ACC112 (cell line): ENCODE measurements at regions not wholly inside any gene's neighbourhood (a gene's known extent, or its start where the extent isn't known, plus 50 kb on each side); places are given as distances from the start of the nearest gene placed in this dataset.
"Not testable (repeated sequence)": the region's sequence is repeated elsewhere in the genome, so short reads cannot be mapped to it uniquely, and the experiment has no call there.

ENCODE experiments used
- H2AFZ ChIP-seq: fragments of 200-600 bp; sonication (generic); one replicate; pipeline ENCODE4 v1.6.0; 2017; ENCODE audit warnings: antibody characterized with exemption, low read length; ENCODE audit not compliant: unreplicated experiment
- H3K27ac ChIP-seq: fragments of 200-600 bp; sonication (generic); 2 replicates; pipeline ENCODE4 v1.5.1; 2014; ENCODE audit warnings: low read depth, mild to moderate bottlenecking, antibody characterized with exemption, low read length, moderate library complexity
- H3K27me3 ChIP-seq: fragments of 200-600 bp; sonication (generic); 2 replicates; pipeline ENCODE4 v1.6.1; 2014; ENCODE audit warnings: mild to moderate bottlenecking, antibody characterized with exemption, low read length, moderate library complexity, mixed read lengths; ENCODE audit not compliant: insufficient read depth
- H3K36me3 ChIP-seq: fragments of 200-600 bp; sonication (generic); 2 replicates; pipeline ENCODE4 v1.6.1; 2016; ENCODE audit warnings: mild to moderate bottlenecking, antibody characterized with exemption, low read length, moderate library complexity, mixed read lengths; ENCODE audit not compliant: insufficient read depth
- H3K4me1 ChIP-seq: fragments of 200-600 bp; sonication (generic); one replicate; pipeline ENCODE4 v1.6.1; 2016; ENCODE audit warnings: low read length, mixed read lengths; ENCODE audit not compliant: insufficient read depth, unreplicated experiment, control insufficient read depth
- H3K4me3 ChIP-seq: fragments of 200-600 bp; sonication (generic); 2 replicates; pipeline ENCODE4 v1.5.1; 2014; ENCODE audit warnings: mild to moderate bottlenecking, low read depth, low read length
- H3K79me2 ChIP-seq: fragments of 200-600 bp; sonication (generic); one replicate; pipeline ENCODE4 v1.6.0; 2016; ENCODE audit warnings: low read length; ENCODE audit not compliant: control insufficient read depth, unreplicated experiment, insufficient read depth

DNA sequence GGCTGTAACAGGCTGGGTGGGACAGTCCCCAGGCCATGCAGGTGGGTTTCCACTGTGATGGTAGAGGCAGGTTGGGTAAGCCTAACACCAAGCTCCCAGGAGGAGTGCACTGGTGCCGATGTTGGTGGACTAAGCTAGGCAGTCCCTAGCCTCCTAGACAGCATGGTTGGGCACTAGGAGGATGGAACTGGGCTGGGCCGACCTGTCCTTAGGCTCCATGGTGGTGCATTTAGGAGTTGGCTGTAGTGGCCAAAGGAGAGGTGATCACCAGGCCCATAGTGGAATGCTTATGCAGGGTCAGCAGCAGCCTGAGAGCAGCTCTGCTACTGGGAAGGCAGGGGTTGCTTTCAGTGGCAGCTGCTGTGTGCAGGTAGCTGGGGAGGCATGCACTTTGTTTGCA lies 247.7 kb upstream of the CNTNAP2 start:
- H2AFZ ChIP-seq = no peak overlapping the region
- H3K27ac ChIP-seq = no peak overlapping the region
- no peaks in the 10 kb centered on the region for H3K27me3 ChIP-seq
- H3K4me1 ChIP-seq = no peaks in the 10 kb centered on the region
- no peaks in the 10 kb centered on the region for H3K79me2 ChIP-seq
- H3K36me3 ChIP-seq = no peaks in the 10 kb centered on the region
- no peak overlapping the region for H3K4me3 ChIP-seq

DNA sequence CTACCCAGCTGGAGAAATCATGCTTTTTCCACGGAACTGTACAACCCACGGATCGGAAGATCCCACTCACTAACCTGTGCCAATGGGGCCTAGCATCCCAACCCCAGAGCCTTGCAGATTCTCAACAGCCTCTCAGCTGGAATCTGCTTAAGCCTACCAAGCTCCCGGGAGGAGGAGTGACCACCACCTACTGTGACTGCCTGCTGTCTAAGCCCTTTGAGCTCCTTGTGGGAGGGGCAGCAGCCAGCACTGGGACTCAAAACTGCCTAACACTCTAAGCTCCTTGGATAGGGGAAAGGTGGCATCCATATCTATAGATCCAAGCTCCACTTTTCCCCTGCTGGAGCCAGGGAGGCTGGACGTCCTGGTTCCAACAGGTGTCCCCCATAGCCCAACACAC lies 254.4 kb upstream of the CNTNAP2 start:
- no peak overlapping the region for H3K27ac ChIP-seq
- H3K4me1 ChIP-seq = no peaks in the 10 kb centered on the region
- H2AFZ ChIP-seq = no peak overlapping the region
- no peak overlapping the region for H3K4me3 ChIP-seq
- no peaks in the 10 kb centered on the region for H3K79me2 ChIP-seq
- H3K36me3 ChIP-seq = no peaks in the 10 kb centered on the region
- no peaks in the 10 kb centered on the region for H3K27me3 ChIP-seq

DNA sequence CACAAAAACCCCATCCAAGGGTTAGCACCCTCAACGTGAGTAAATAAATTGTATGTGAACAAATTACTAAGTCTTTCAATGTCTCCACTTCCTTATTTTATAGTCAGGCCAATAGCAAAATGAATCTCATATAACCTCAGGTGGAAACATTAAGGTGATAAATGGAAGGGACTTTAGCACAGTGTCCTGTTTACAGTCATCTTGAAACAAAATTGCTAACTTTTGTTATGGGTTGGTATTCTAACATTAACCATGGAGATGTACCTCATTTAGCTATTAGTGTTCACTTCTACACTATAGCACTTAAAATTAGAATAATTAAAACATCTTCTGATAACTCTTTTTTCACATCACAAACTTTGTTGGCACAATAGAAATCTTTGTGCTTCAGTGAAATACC lies 255.8 kb upstream of the CNTNAP2 start:
- no peak overlapping the region for H3K27ac ChIP-seq
- H2AFZ ChIP-seq = no peak overlapping the region
- no peaks in the 10 kb centered on the region for H3K79me2 ChIP-seq
- no peaks in the 10 kb centered on the region for H3K27me3 ChIP-seq
- no peak overlapping the region for H3K4me3 ChIP-seq
- H3K4me1 ChIP-seq = no peaks in the 10 kb centered on the region
- no peaks in the 10 kb centered on the region for H3K36me3 ChIP-seq

DNA sequence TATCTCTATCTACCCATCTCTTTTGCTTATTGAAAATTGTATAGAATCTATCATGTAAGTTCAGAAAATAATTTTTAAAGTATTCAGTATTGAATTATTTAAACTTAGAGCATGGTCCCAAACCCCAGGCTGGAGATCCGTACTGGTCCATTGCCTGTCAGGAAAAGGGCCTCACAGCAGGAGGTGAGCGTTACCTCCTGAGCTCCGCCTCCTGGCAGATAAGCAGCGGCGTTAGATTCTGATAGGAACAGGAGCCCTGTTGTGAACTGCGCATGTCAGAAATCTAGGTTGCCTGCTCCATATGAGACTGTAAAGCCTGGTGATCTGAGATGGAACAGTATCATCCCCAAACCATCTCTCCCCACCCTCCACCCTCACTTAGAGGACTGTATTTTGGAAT lies 266.0 kb upstream of the CNTNAP2 start:
- no peaks in the 10 kb centered on the region for H3K36me3 ChIP-seq
- H3K4me1 ChIP-seq = no peaks in the 10 kb centered on the region
- H3K27me3 ChIP-seq = no peaks in the 10 kb centered on the region
- H2AFZ ChIP-seq = no peak overlapping the region
- no peak overlapping the region for H3K27ac ChIP-seq
- no peaks in the 10 kb centered on the region for H3K79me2 ChIP-seq
- H3K4me3 ChIP-seq = no peak overlapping the region

DNA sequence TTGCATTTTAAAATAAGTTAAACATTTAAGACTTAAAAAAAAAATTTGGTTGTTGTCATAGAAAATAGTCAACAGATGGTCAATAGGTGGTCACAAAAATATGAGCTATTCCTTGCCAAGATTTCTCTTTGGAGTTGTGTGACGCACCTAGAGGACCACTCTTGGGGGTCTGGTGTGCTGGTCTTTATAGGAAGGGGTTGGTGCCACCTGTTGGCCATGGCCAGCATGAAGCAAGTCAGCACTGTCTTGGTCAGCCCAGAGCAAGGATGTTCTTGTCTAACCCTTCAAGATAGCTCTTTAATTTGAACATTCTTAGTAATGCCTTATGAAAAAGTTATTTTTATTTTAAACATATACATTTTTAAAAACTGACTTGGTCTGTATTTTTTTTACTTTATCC lies 267.9 kb upstream of the CNTNAP2 start:
- Histone ChIP-seq H3K27me3 (no peaks in the 10 kb centered on the region), H2AFZ (no peak overlapping the region)

DNA sequence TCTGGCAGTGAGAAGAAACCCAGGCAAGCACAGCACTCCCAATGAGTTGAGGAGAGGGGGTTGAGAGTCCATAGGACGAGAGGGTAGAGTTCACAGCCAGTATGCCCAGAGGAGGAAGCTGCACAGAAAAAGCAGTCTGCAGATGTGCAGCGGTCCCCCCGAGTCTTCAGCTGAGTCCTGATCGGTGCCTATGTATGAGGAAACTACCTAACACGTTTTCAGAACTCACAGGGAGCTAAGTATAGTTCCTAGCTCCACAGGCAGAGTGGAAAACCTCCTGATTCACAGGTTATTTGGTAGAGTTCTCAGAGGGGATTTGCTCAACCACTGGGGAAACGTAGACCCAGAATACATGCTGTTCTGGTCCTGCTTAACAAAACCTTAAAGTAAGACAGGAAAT lies 271.3 kb upstream of the CNTNAP2 start:
- Histone ChIP-seq H3K79me2 (no peaks in the 10 kb centered on the region), H2AFZ (no peak overlapping the region), H3K27me3 (no peaks in the 10 kb centered on the region)

More for the DNA sequence above, 267.9 kb upstream of the CNTNAP2 start:
- no peak overlapping the region for H3K27ac ChIP-seq
- H3K79me2 ChIP-seq = no peaks in the 10 kb centered on the region
- no peaks in the 10 kb centered on the region for H3K4me1 ChIP-seq
- no peaks in the 10 kb centered on the region for H3K36me3 ChIP-seq
- H3K4me3 ChIP-seq = no peak overlapping the region

DNA sequence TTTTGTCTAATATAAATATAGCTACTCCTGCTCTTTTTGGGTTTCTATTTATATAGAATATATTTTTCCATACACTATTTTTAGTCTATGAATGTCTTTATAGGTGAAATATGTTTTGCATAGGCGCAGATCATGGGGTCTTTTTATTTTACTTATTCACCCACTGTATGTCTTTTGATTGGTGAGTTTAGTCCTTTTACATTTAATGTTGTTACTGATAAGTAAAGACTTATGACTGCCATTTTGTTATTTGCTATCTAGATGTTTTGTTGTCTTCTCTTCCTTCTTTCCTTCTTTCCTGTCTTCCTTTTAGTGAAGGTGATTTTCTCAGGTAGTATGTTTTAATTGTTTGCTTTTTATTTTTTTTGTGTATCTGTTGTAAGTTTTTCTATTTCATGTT lies 276.8 kb upstream of the CNTNAP2 start:
- H3K79me2 ChIP-seq = no peaks in the 10 kb centered on the region
- no peak overlapping the region for H3K27ac ChIP-seq
- H3K4me1 ChIP-seq = no peaks in the 10 kb centered on the region

More for the DNA sequence above, 271.3 kb upstream of the CNTNAP2 start:
- H3K27ac ChIP-seq = no peak overlapping the region
- H3K36me3 ChIP-seq = no peaks in the 10 kb centered on the region
- no peak overlapping the region for H3K4me3 ChIP-seq
- H3K4me1 ChIP-seq = no peaks in the 10 kb centered on the region

DNA sequence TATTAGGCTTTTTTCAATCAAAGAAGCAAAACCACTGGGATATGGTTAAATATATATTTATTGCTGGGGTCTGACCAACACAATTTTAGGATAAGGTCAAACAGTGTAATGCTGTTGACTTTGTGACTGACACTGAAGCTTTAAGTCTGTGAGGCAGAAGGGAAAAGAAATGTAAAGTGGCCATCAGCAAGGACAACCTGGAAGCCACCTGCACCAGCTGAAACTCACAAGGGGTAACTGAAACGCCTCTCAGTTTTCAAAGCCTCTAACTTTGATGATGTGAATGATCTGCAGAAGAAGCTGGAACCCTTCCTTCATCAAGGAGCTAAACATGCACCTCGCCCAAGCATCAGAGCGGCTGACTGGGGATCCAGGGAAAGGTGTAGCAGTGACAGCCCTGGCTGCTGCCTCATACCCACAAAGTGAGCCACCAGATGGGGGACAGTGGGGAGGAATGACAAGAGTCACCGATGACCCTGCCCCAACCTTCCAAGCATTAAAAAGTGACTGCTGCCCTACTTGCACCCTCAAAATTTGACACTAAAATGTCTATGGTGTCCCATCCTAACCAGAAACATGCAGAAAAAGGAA lies 284.9 kb upstream of the CNTNAP2 start:
- Histone ChIP-seq H3K4me1 (no peaks in the 10 kb centered on the region), H3K79me2 (no peaks in the 10 kb centered on the region), H3K36me3 (no peaks in the 10 kb centered on the region), H3K27me3 (no peaks in the 10 kb centered on the region), H2AFZ (no peak overlapping the region), H3K27ac (no peak overlapping the region), H3K4me3 (no peak overlapping the region)

More for the DNA sequence above, 276.8 kb upstream of the CNTNAP2 start:
- Histone ChIP-seq H3K27me3 (no peaks in the 10 kb centered on the region), H3K4me3 (no peak overlapping the region), H3K36me3 (no peaks in the 10 kb centered on the region), H2AFZ (no peak overlapping the region)

DNA sequence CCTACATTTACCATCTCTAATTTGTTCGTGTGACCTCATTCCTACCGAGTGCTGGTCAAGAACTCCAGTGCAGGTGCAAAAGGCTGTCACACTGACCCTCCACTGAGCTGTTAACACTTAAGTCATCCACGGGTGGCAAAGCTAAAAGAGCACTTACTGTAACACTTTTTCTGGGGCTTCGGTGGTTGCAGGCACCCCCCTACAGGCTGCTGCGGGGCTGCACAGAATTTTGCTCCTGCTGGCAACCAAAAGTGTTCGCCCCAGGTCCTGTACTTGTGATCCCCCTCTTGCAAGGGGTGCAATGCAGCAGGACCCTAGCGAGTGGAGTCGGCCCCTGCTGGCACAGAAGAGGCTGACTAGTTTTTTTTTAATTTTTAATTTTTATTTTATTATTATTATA lies 298.9 kb upstream of the CNTNAP2 start:
- Histone ChIP-seq H3K27me3 (no peaks in the 10 kb centered on the region), H3K79me2 (no peaks in the 10 kb centered on the region)

DNA sequence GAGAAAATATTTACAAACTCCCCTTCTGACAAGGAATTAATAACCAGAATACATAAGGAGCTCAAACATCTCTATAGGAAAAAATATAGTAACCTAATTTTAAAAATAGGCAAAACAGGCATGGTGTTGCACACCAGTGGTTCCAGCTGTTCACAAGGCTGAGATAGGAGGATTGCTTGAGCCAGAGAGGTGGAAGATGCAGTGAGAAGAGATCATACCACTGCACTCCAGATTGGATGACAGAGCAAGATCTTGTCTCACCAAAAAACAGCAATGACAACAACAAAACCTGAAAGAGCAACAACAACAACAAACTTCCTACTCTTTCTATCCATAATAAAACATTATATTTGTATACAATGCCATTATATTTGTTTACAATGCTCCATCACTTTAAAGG lies 304.4 kb upstream of the CNTNAP2 start:
- Histone ChIP-seq H2AFZ (no peak overlapping the region), H3K4me1 (no peaks in the 10 kb centered on the region), H3K27me3 (no peaks in the 10 kb centered on the region), H3K4me3 (no peak overlapping the region), H3K36me3 (no peaks in the 10 kb centered on the region), H3K27ac (no peak overlapping the region), H3K79me2 (no peaks in the 10 kb centered on the region)

More for the DNA sequence above, 298.9 kb upstream of the CNTNAP2 start:
- Histone ChIP-seq H2AFZ (no peak overlapping the region), H3K4me3 (no peak overlapping the region), H3K4me1 (no peaks in the 10 kb centered on the region), H3K27ac (no peak overlapping the region), H3K36me3 (no peaks in the 10 kb centered on the region; the same call in 1 of the 2 replicates)

DNA sequence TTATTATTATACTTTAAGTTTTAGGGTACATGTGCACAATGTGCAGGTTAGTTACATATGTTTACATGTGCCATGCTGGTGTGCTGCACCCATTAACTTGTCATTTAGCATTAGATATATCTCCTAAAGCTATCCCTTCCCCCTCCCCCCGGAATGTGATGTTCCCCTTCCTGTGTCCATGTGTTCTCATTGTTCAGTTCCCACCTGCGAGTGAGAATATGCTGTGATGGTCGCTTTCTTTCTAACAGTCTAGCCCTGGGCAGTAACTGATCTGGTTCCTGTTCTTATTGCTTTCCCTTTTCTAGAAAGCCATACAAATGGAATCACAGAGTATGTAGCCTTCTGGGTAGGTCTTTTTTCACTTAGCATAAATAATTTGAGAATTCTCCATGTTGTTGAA lies 311.1 kb upstream of the CNTNAP2 start:
- H3K79me2 ChIP-seq, H3K27me3 ChIP-seq, H3K4me3 ChIP-seq, H3K4me1 ChIP-seq, H3K27ac ChIP-seq, H3K36me3 ChIP-seq, H2AFZ ChIP-seq: not testable (repeated sequence)
